ENCODE measurements at regions not wholly inside any gene's neighbourhood (a gene's known extent, or its start where the extent isn't known, plus 50 kb on each side); places are given as distances from the start of the nearest gene placed in this dataset.

GRCh38 chr10:29767968-29768367 is 133.2 kb upstream of the SVIL start:
- intact Hi-C loops (cut with DNase I; ENCODE audit: low total_unique reads) = no loop called here
- Histone ChIP-seq H3K9me3 (no peaks in the 10 kb centered on the region), H3K4me1 (no peaks in the 10 kb centered on the region), H3K4me3 (no peak overlapping the region), H3K27ac (no peak overlapping the region), H3K36me3 (no peaks in the 10 kb centered on the region), H3K27me3 (no peaks in the 10 kb centered on the region)
- DNase-seq = no peak
- TF ChIP-seq CTCF (IDR thresholded peaks at IDR 0.05) = no peak

- no peaks in the 10 kb centered on the region for H3K27me3 ChIP-seq
- no peak overlapping the region for H3K4me3 ChIP-seq
- intact Hi-C loops (cut with DNase I; ENCODE audit: low total_unique reads) = no loop called here
- H3K27ac ChIP-seq = no peak overlapping the region
- H3K36me3 ChIP-seq = no peaks in the 10 kb centered on the region
- H3K9me3 ChIP-seq = no peaks in the 10 kb centered on the region
- no peak for DNase-seq
- TF ChIP-seq CTCF (IDR thresholded peaks at IDR 0.05) = no peak
- H3K4me1 ChIP-seq = no peaks in the 10 kb centered on the region
Observed at GRCh38 chr10:29766753-29767152, 132.0 kb upstream of the SVIL start.

GRCh38 chr10:29765330-29765729 is 130.6 kb upstream of the SVIL start:
- H3K4me3 ChIP-seq = no peak overlapping the region
- no peaks in the 10 kb centered on the region for H3K36me3 ChIP-seq
- no peaks in the 10 kb centered on the region for H3K27me3 ChIP-seq
- no peak for TF ChIP-seq CTCF (IDR thresholded peaks at IDR 0.05)
- no peaks in the 10 kb centered on the region for H3K9me3 ChIP-seq
- DNase-seq = no peak
- intact Hi-C loops (cut with DNase I; ENCODE audit: low total_unique reads) = no loop called here
- no peaks in the 10 kb centered on the region for H3K4me1 ChIP-seq
- no peak overlapping the region for H3K27ac ChIP-seq

- H3K4me3 ChIP-seq = no peak overlapping the region
- no peaks in the 10 kb centered on the region for H3K9me3 ChIP-seq
- no peaks in the 10 kb centered on the region for H3K36me3 ChIP-seq
- intact Hi-C loops (cut with DNase I; ENCODE audit: low total_unique reads) = no loop called here
- no peak for TF ChIP-seq CTCF (IDR thresholded peaks at IDR 0.05)
- DNase-seq = no peak
- no peak overlapping the region for H3K27ac ChIP-seq
- H3K4me1 ChIP-seq = no peaks in the 10 kb centered on the region
- no peaks in the 10 kb centered on the region for H3K27me3 ChIP-seq
Observed at GRCh38 chr10:29763396-29763795, 128.6 kb upstream of the SVIL start.

- H3K9me3 ChIP-seq = no peaks in the 10 kb centered on the region
- TF ChIP-seq CTCF (IDR thresholded peaks at IDR 0.05) = no peak
- H3K27ac ChIP-seq = no peak overlapping the region
- H3K27me3 ChIP-seq = no peaks in the 10 kb centered on the region
- no peaks in the 10 kb centered on the region for H3K36me3 ChIP-seq
- intact Hi-C loops (cut with DNase I; ENCODE audit: low total_unique reads) = no loop called here
- DNase-seq = no peak
- H3K4me1 ChIP-seq = no peaks in the 10 kb centered on the region
- H3K4me3 ChIP-seq = no peak overlapping the region
Observed at GRCh38 chr10:29761916-29762315, 127.1 kb upstream of the SVIL start.
